Esophagus muscularis mucosa (tissue), 4 donors: ENCODE measurements at regions not wholly inside any gene's neighbourhood (a gene's known extent, or its start where the extent isn't known, plus 50 kb on each side); places are given as distances from the start of the nearest gene placed in this dataset.
"Not testable (repeated sequence)": the region's sequence is repeated elsewhere in the genome, so short reads cannot be mapped to it uniquely, and the experiment has no call there.

ENCODE experiments used
- DNase-seq: peaks from one replicate; pipeline ENCODE4 v3.0.0-alpha.2; 2017; ENCODE audit errors: extremely low spot score
- H3K27ac ChIP-seq, 4 donors: fragments of 200-600 bp; sonication (generic); replicated peaks in 1 of 4; 1 replicate in 3 of 4; 2 replicates in 1 of 4; pipeline ENCODE4 v1.5.1; 2016 to 2019; ENCODE audit warnings: mild to moderate bottlenecking in 1 of 4
- H3K27me3 ChIP-seq, 4 donors: fragments of 200-600 bp; sonication (generic); one replicate each; pipeline versions ENCODE4 v1.5.1 to v1.6.0; 2016 to 2019
- H3K36me3 ChIP-seq, 4 donors: fragments of 200-600 bp; sonication (generic); one replicate each; pipeline ENCODE4 v1.5.1; 2016 to 2019
- H3K4me1 ChIP-seq, 4 donors: fragments of 200-600 bp; sonication (generic); one replicate each; pipeline ENCODE4 v1.5.1; 2016 to 2019
- H3K4me3 ChIP-seq, 4 donors: fragments of 200-600 bp; sonication (generic); 1 replicate in 2 of 4; 2 replicates in 2 of 4; pipeline ENCODE4 v1.5.1; 2016 to 2019; ENCODE audit warnings: mild to moderate bottlenecking in 4 of 4, moderate library complexity in 1 of 4
- H3K9me3 ChIP-seq, 4 donors: fragments of 200-600 bp; sonication (generic); 1 replicate in 3 of 4; 2 replicates in 1 of 4; pipeline ENCODE4 v1.5.1; 2016 to 2019
- CTCF ChIP-seq, 3 experiments: fragments of 200-600 bp in 2 of 3; fragments of 450-650 bp in 1 of 3; sonication (generic) in 2 of 3; IDR thresholded peaks; one replicate each; pipeline ENCODE4 v1.5.1; 2017 to 2019; ENCODE audit warnings: antibody characterized with exemption in 3 of 3, mild to moderate bottlenecking in 2 of 3, moderate library complexity in 1 of 3
- EP300 ChIP-seq: sonication (generic); formaldehyde crosslinking; IDR thresholded peaks from one replicate; pipeline ENCODE4 v1.6.1; 2017; ENCODE audit warnings: antibody characterized with exemption
- POLR2A ChIP-seq: fragments of 450-650 bp; IDR thresholded peaks from one replicate; pipeline ENCODE4 v1.6.1; 2017; ENCODE audit warnings: antibody characterized with exemption, moderate library complexity, mild to moderate bottlenecking, low read depth
- POLR2AphosphoS5 ChIP-seq, 2 donors: sonication (generic); formaldehyde crosslinking; IDR thresholded peaks; one replicate each; pipeline ENCODE4 v1.6.1; 2017; ENCODE audit warnings: antibody characterized with exemption in 2 of 2
- WGBS: methylation state at CpG from one replicate; pipeline ENCODE4 v1.1.5; 2018; 5-methylcytosine and 5-hydroxymethylcytosine counted together
- intact Hi-C: fragments of 100-400 bp; cut with DNase I; formaldehyde crosslinking; loops from one replicate; pipeline ENCODE4 v1.15.1; 2023

- H3K27ac ChIP-seq = no peak overlapping the region
- TF ChIP-seq POLR2AphosphoS5 (IDR thresholded peaks at IDR 0.05) = no peak
- no peak for TF ChIP-seq POLR2A
- TF ChIP-seq EP300 = no peak
- no peak for TF ChIP-seq CTCF (IDR thresholded peaks at IDR 0.05)
- peaks cover 0 to 61% (median 9%) of the 10 kb centered on the region in 4 donors for H3K27me3 ChIP-seq
- no peaks in the 10 kb centered on the region for H3K9me3 ChIP-seq
- H3K4me1 ChIP-seq = peaks cover 0 to 8% (median 2%) of the 10 kb centered on the region in 4 donors
- peak overlapping the region in 3 of 4 donors; percentile 24 to 55 (median 31) for H3K4me3 ChIP-seq
- intact Hi-C loops = no loop called here
- DNase-seq = no peak
- H3K36me3 ChIP-seq = no peaks in the 10 kb centered on the region
- WGBS = 41% methylated on average over 4 of the region's 57 CpGs
Observed at GRCh38 chr2:131425231-131425941, 50.5 kb upstream of the TUBA3D start.

GRCh38 chr2:131424605-131425114 lies 51.3 kb upstream of the TUBA3D start:
- Histone ChIP-seq H3K4me3 (peak overlapping the region in 2 of 4 donors; percentile 14 to 55), H3K27me3 (peaks cover 0 to 56% (median 9%) of the 10 kb centered on the region in 4 donors)
- H3K36me3 ChIP-seq, H3K27ac ChIP-seq, intact Hi-C loops, H3K4me1 ChIP-seq, DNase-seq, H3K9me3 ChIP-seq: not testable (repeated sequence)
- WGBS = 35% methylated on average over 4 of the region's 50 CpGs

GRCh38 chr2:131420751-131421150 lies 55.2 kb upstream of the TUBA3D start:
- H3K4me3 ChIP-seq, intact Hi-C loops, H3K36me3 ChIP-seq, H3K9me3 ChIP-seq, H3K27ac ChIP-seq, DNase-seq, H3K4me1 ChIP-seq: not testable (repeated sequence)
- 80% methylated on average over 3 of the region's 3 CpGs for WGBS
- peaks cover 0 to 38% (median 2%) of the 10 kb centered on the region in 4 donors for H3K27me3 ChIP-seq

- 39% methylated on average over 10 of the region's 10 CpGs for WGBS
- H3K9me3 ChIP-seq = no peaks in the 10 kb centered on the region
- TF ChIP-seq EP300 (no peak), POLR2AphosphoS5 (IDR thresholded peaks at IDR 0.05) (no peak), CTCF (IDR thresholded peaks at IDR 0.05) (no peak), POLR2A (no peak)
- intact Hi-C loops = no loop called here
- DNase-seq = no peak
- no peaks in the 10 kb centered on the region for H3K4me1 ChIP-seq
- no peaks in the 10 kb centered on the region for H3K36me3 ChIP-seq
- H3K27me3 ChIP-seq = peaks cover 0 to 26% (median 3%) of the 10 kb centered on the region in 4 donors
- H3K27ac ChIP-seq = no peak overlapping the region
- no peak overlapping the region for H3K4me3 ChIP-seq
Observed at GRCh38 chr2:131419441-131419840, 55.5 kb upstream of the RAB6D start.

- no peak for TF ChIP-seq EP300
- 73% methylated on average over 8 of the region's 8 CpGs for WGBS
- Histone ChIP-seq H3K36me3 (no peaks in the 10 kb centered on the region), H3K9me3 (no peaks in the 10 kb centered on the region), H3K4me1 (no peaks in the 10 kb centered on the region), H3K27me3 (peaks cover 0 to 18% (median 3%) of the 10 kb centered on the region in 4 donors), H3K27ac (no peak overlapping the region), H3K4me3 (no peak overlapping the region)
- intact Hi-C loops = no loop called here
- no peak for DNase-seq
Observed at GRCh38 chr2:131418625-131419024, 54.7 kb upstream of the RAB6D start.

- intact Hi-C loops = no loop called here
- 48% methylated on average over 2 of the region's 2 CpGs for WGBS
Observed at GRCh38 chr2:131417886-131418285, 53.9 kb upstream of the RAB6D start.

More at GRCh38 chr2:131417886-131418285, 53.9 kb upstream of the RAB6D start:
- Histone ChIP-seq H3K9me3 (no peaks in the 10 kb centered on the region), H3K36me3 (no peaks in the 10 kb centered on the region), H3K27me3 (peaks cover 0 to 16% (median 3%) of the 10 kb centered on the region in 4 donors), H3K27ac (no peak overlapping the region), H3K4me1 (no peaks in the 10 kb centered on the region), H3K4me3 (no peak overlapping the region)
- no peak for DNase-seq
- TF ChIP-seq EP300 = no peak
- no peak for TF ChIP-seq POLR2AphosphoS5 (IDR thresholded peaks at IDR 0.05)
- TF ChIP-seq POLR2A = no peak
- no peak for TF ChIP-seq CTCF (IDR thresholded peaks at IDR 0.05)
